Psoas muscle (tissue), 7 donors: ENCODE measurements at regions not wholly inside any gene's neighbourhood (a gene's known extent, or its start where the extent isn't known, plus 50 kb on each side); places are given as distances from the start of the nearest gene placed in this dataset.

Experiments
- ATAC-seq, 4 donors: fragments of 200-7000 bp; cut with Tn5 transposase; one replicate each; pipeline ENCODE4 v1.9.1; 2020; ENCODE audit warnings: moderate library complexity in 3 of 4, mild to moderate bottlenecking in 2 of 4
- DNase-seq, 2 donors: peaks; one replicate each; pipeline ENCODE4 v3.0.0-alpha.2; 2020
- H3K27ac ChIP-seq: fragments of 200-600 bp; one replicate; pipeline ENCODE4 v1.8.0; 2022
- H3K27me3 ChIP-seq, 3 donors: fragments of 200-600 bp in 1 of 3; one replicate each; pipeline versions ENCODE4 v1.6.1 to v1.8.0; 2013 to 2022; ENCODE audit warnings: low read length in 2 of 3, mild to moderate bottlenecking in 2 of 3, moderate library complexity in 1 of 3; ENCODE audit not compliant: insufficient read depth in 3 of 3
- H3K36me3 ChIP-seq, 2 donors: fragments of 200-600 bp in 1 of 2; one replicate each; pipeline versions ENCODE4 v1.6.1 to v1.8.0; 2013 to 2022; ENCODE audit warnings: low read depth in 1 of 2, mild to moderate bottlenecking in 1 of 2, moderate library complexity in 1 of 2; ENCODE audit not compliant: insufficient read depth in 1 of 2
- H3K4me1 ChIP-seq: fragments of 200-600 bp; one replicate; pipeline ENCODE4 v1.8.0; 2022
- H3K4me3 ChIP-seq: fragments of 200-600 bp; one replicate; pipeline ENCODE4 v1.8.0; 2022; ENCODE audit warnings: mild to moderate bottlenecking
- H3K9me3 ChIP-seq: fragments of 200-600 bp; one replicate; pipeline ENCODE4 v1.8.0; 2022
- CTCF ChIP-seq: fragments of 200-600 bp; IDR thresholded peaks from one replicate; pipeline ENCODE4 v1.8.0; 2022; ENCODE audit warnings: antibody characterized with exemption
- WGBS, 3 donors: extraction: QIAGEN DNeasy Blood & Tissue Kit; methylation state at CpG; one replicate each; pipeline versions ENCODE4 v1.1.6 to v1.1.7; 2013; 5-methylcytosine and 5-hydroxymethylcytosine counted together
- intact Hi-C, 2 donors: fragments of 100-400 bp; cut with DNase I; formaldehyde crosslinking; loops; one replicate each; pipeline versions ENCODE4 v1.11.0 to v1.14.2; 2022
- donor health status: healthy with polysubstance abuse.
- donor health status: DM: no; HTN: no; CAD: no; lungs with moderate emphysema.
- donor health status: Bipolar disorder and iron deficiency.
- donor health status: healthy.
- donor health status: DM: yes; HTN: yes; CAD: no.
- donor health status: DM: no; HTN: no; CAD: no.
- donor health status: DM: yes; HTN: yes; CAD: no.

DNA sequence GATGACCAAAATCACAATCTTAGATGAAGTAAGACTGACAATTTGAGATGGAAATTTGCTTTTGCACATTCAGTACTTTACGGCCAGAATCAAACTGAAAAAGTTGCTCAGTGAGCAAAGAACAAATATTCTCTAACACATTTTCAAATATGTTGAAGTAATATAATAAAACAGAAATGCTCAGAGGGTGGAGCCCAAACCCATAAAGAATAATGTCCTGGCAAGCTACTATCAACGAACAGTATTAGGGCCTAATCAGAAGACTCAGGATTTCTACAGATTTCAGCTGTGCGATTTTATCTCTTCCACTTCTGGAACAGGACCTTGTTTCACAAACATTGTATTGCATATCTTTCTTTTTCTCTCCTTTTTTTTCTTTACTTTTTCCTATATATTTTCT lies 505.0 kb downstream of the TECRL start:
- intact Hi-C loops = no loop called here

GRCh38 chr4:63901304-63901703 lies 507.9 kb downstream of the TECRL start:
- no peaks in the 10 kb centered on the region for H3K4me1 ChIP-seq
- ATAC-seq (no peak), DNase-seq (no peak)
- no peaks in the 10 kb centered on the region for H3K36me3 ChIP-seq
- intact Hi-C loops = no loop called here
- WGBS, 3 donors = 19 to 27% (median 27%) methylated on average over 2 of the region's 2 CpGs
- no peaks in the 10 kb centered on the region for H3K9me3 ChIP-seq
- no peaks in the 10 kb centered on the region for H3K27me3 ChIP-seq
- TF ChIP-seq CTCF = no peak
- H3K4me3 ChIP-seq = no peak overlapping the region
- no peak overlapping the region for H3K27ac ChIP-seq

More for the DNA sequence above, 505.0 kb downstream of the TECRL start:
- 64 to 83% (median 80%) methylated on average over 3 of the region's 3 CpGs for WGBS, 3 donors
- Histone ChIP-seq H3K9me3 (no peaks in the 10 kb centered on the region), H3K27ac (no peak overlapping the region), H3K27me3 (no peaks in the 10 kb centered on the region), H3K36me3 (no peaks in the 10 kb centered on the region), H3K4me1 (no peaks in the 10 kb centered on the region), H3K4me3 (no peak overlapping the region)
- no peak for TF ChIP-seq CTCF
- ATAC-seq = no peak
- DNase-seq = no peak

- Histone ChIP-seq H3K36me3 (no peaks in the 10 kb centered on the region), H3K9me3 (no peaks in the 10 kb centered on the region), H3K27me3 (no peaks in the 10 kb centered on the region), H3K4me3 (no peak overlapping the region), H3K4me1 (no peaks in the 10 kb centered on the region), H3K27ac (no peak overlapping the region)
- DNase-seq = no peak
- no peak for ATAC-seq
- intact Hi-C loops = no loop called here
- TF ChIP-seq CTCF = no peak
Observed at GRCh38 chr4:63898961-63899360, 510.3 kb downstream of the TECRL start.

DNA sequence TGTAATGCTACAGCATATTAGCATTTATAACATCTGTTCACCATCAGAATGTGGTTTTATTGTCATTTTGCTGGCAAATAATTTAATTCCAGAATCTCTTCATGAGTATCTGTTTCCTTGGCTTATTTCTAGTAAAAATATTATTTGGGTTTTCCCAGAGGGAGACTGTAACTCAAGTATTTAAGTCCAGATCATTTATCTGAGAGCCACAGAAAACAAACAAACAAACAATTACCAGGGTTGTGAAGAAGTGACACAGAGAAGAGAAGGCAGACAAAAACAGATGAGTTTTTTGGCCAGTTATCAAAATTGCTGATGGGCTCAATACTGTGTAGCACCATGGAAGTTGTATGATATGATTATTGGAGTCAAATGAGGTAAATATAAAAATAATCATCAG lies 515.1 kb downstream of the TECRL start:
- Histone ChIP-seq H3K4me1 (no peaks in the 10 kb centered on the region), H3K4me3 (no peak overlapping the region), H3K36me3 (no peaks in the 10 kb centered on the region), H3K27me3 (no peaks in the 10 kb centered on the region), H3K27ac (no peak overlapping the region), H3K9me3 (no peaks in the 10 kb centered on the region)
- DNase-seq = no peak
- ATAC-seq = no peak
- TF ChIP-seq CTCF = no peak
- intact Hi-C loops = no loop called here

DNA sequence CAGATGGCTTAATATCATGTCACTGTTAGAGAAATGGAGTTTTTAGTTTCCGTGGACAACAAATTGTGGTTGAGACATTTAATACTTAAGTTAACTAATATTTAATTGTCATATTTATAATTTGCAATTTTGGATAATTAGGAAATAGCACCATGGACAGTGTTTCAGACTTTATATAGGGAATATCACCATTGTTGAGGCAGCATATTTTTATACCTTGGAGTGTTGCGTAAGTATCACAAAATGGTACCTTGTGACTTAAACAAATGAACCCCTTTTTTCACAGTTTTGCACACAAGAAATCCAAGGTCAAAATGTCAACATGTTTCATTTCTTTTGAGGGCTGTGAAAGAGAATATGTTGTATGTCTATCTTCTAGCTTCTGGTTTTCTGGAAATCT lies 539.9 kb downstream of the TECRL start:
- no peak overlapping the region for H3K27ac ChIP-seq
- no peaks in the 10 kb centered on the region for H3K9me3 ChIP-seq
- no peaks in the 10 kb centered on the region for H3K4me1 ChIP-seq
- no peak for DNase-seq
- TF ChIP-seq CTCF = no peak
- 93 to 97% (median 95%) methylated on average over 2 of the region's 2 CpGs for WGBS, 3 donors
- H3K27me3 ChIP-seq = no peaks in the 10 kb centered on the region
- no peak overlapping the region for H3K4me3 ChIP-seq
- intact Hi-C loops = no loop called here
- no peaks in the 10 kb centered on the region for H3K36me3 ChIP-seq
- ATAC-seq = no peak
